ENCODE measurements at regions not wholly inside any gene's neighbourhood (a gene's known extent, or its start where the extent isn't known, plus 50 kb on each side); places are given as distances from the start of the nearest gene placed in this dataset.

- TF ChIP-seq CTCF (conservative IDR thresholded peaks at IDR 0.05; ENCODE audit: low read length) = no peak
- H3K4me3 ChIP-seq (ENCODE audit: low read length) = no peak overlapping the region
- DNase-seq (ENCODE audit: low read depth) = no peak
These were observed 129.9 kb downstream of the GLUL start for GRCh38 chr1:182261655-182262054.

- DNase-seq (ENCODE audit: low read depth) = no peak
- no peak overlapping the region for H3K4me3 ChIP-seq (ENCODE audit: low read length)
- TF ChIP-seq CTCF (conservative IDR thresholded peaks at IDR 0.05; ENCODE audit: low read length) = no peak
These were observed 131.1 kb downstream of the GLUL start for GRCh38 chr1:182260516-182260915.

- H3K4me3 ChIP-seq (ENCODE audit: low read length) = no peak overlapping the region
- no peak for DNase-seq (ENCODE audit: low read depth)
- TF ChIP-seq CTCF (conservative IDR thresholded peaks at IDR 0.05; ENCODE audit: low read length) = no peak
These were observed 131.6 kb downstream of the GLUL start for GRCh38 chr1:182259968-182260367.

GRCh38 chr1:182259229-182259872 is 132.2 kb downstream of the GLUL start:
- no peak for TF ChIP-seq CTCF (conservative IDR thresholded peaks at IDR 0.05; ENCODE audit: low read length)
- no peak overlapping the region for H3K4me3 ChIP-seq (ENCODE audit: low read length)
- peak; percentile 95 for DNase-seq (ENCODE audit: low read depth)

GRCh38 chr1:182257369-182258063 is 134.1 kb downstream of the GLUL start:
- H3K4me3 ChIP-seq (ENCODE audit: low read length) = no peak overlapping the region
- TF ChIP-seq CTCF (conservative IDR thresholded peaks at IDR 0.05; ENCODE audit: low read length) = no peak
- no peak for DNase-seq (ENCODE audit: low read depth)

- no peak for DNase-seq (ENCODE audit: low read depth)
These were observed 134.7 kb downstream of the GLUL start for GRCh38 chr1:182256931-182257330.

More at GRCh38 chr1:182256931-182257330, 134.7 kb downstream of the GLUL start:
- H3K4me3 ChIP-seq (ENCODE audit: low read length) = no peak overlapping the region
- TF ChIP-seq CTCF (conservative IDR thresholded peaks at IDR 0.05; ENCODE audit: low read length) = no peak

All from AG10803 (cell line).